HG03159 (cell line): ENCODE measurements at regions not wholly inside any gene's neighbourhood (a gene's known extent, or its start where the extent isn't known, plus 50 kb on each side); places are given as distances from the start of the nearest gene placed in this dataset.

Experiments used
- ATAC-seq: cut with Tn5 transposase; IDR thresholded peaks from one replicate; pipeline ENCODE4 v1.9.1; 2021; ENCODE audit warnings: mild to moderate bottlenecking, moderate library complexity; ENCODE audit not compliant: unreplicated experiment

GRCh38 chr16:66220702-66221101, 145.8 kb upstream of the CDH5 start:
- no peak for ATAC-seq

- no peak for ATAC-seq
Measured at GRCh38 chr16:66219491-66219890, 147.0 kb upstream of the CDH5 start.

- ATAC-seq = no peak
Measured at GRCh38 chr16:66212428-66212827, 154.1 kb upstream of the CDH5 start.

- ATAC-seq = no peak
Measured at GRCh38 chr16:66211651-66212050, 154.8 kb upstream of the CDH5 start.

GRCh38 chr16:66207883-66208265, 158.6 kb upstream of the CDH5 start:
- no peak for ATAC-seq

GRCh38 chr16:66207139-66207882, 159.2 kb upstream of the CDH5 start:
- no peak for ATAC-seq

GRCh38 chr16:66206363-66206762, 160.1 kb upstream of the CDH5 start:
- no peak for ATAC-seq

- ATAC-seq = no peak
Measured at GRCh38 chr16:66205287-66206231, 160.9 kb upstream of the CDH5 start.

GRCh38 chr16:66204756-66205155, 161.7 kb upstream of the CDH5 start:
- ATAC-seq = no peak

GRCh38 chr16:66203476-66203875, 163.0 kb upstream of the CDH5 start:
- ATAC-seq = no peak

- ATAC-seq = no peak
Measured at GRCh38 chr16:66199189-66199588, 167.3 kb upstream of the CDH5 start.

GRCh38 chr16:66198641-66199040, 167.8 kb upstream of the CDH5 start:
- no peak for ATAC-seq

- no peak for ATAC-seq
Measured at GRCh38 chr16:66197668-66198278, 168.7 kb upstream of the CDH5 start.

GRCh38 chr16:66196770-66197169, 169.7 kb upstream of the CDH5 start:
- no peak for ATAC-seq

- no peak for ATAC-seq
Measured at GRCh38 chr16:66194866-66195265, 171.6 kb upstream of the CDH5 start.

GRCh38 chr16:66193543-66194229, 172.8 kb upstream of the CDH5 start:
- ATAC-seq = no peak

GRCh38 chr16:66190411-66190810, 176.1 kb upstream of the CDH5 start:
- ATAC-seq = no peak

GRCh38 chr16:66189951-66190350, 176.5 kb upstream of the CDH5 start:
- no peak for ATAC-seq

GRCh38 chr16:66188917-66189725, 177.4 kb upstream of the CDH5 start:
- ATAC-seq = no peak

- no peak for ATAC-seq
Measured at GRCh38 chr16:66186251-66186785, 180.2 kb upstream of the CDH5 start.
